SK-N-SH (cell line): ENCODE measurements at regions not wholly inside any gene's neighbourhood (a gene's known extent, or its start where the extent isn't known, plus 50 kb on each side); places are given as distances from the start of the nearest gene placed in this dataset.

Experiments used
- FOXM1 ChIP-seq: IDR thresholded peaks from 2 replicates; pipeline ENCODE4 v1.4.0; 2012; ENCODE audit warnings: low read depth, mild to moderate bottlenecking
- NFIC ChIP-seq: IDR thresholded peaks from 2 replicates; pipeline ENCODE4 v1.4.0; 2012; ENCODE audit warnings: borderline replicate concordance
- RAD21 ChIP-seq: IDR thresholded peaks from 2 replicates; pipeline ENCODE4 v1.6.1; 2012; ENCODE audit warnings: mild to moderate bottlenecking, low read length
- SMC3 ChIP-seq: IDR thresholded peaks from 2 replicates; pipeline ENCODE4 v1.6.1; 2012; ENCODE audit warnings: low read depth, low read length, improper control_type of control experiment
- TF ChIP-seq, protein P1 (sequence below): IDR thresholded peaks from 2 replicates; pipeline ENCODE4 v1.4.0; 2012; ENCODE audit warnings: low read depth, borderline replicate concordance
- TF ChIP-seq, protein P2 (sequence below): IDR thresholded peaks from 2 replicates; pipeline ENCODE4 v1.6.1; 2012; ENCODE audit warnings: mild to moderate bottlenecking, low read depth, low read length, moderate library complexity
- TF ChIP-seq, protein P3 (sequence below): IDR thresholded peaks from 2 replicates; pipeline ENCODE4 v1.4.0; 2012; ENCODE audit warnings: low read depth
- TF ChIP-seq, protein P4 (sequence below): fragments of 200-600 bp; sonication (generic); IDR thresholded peaks from 2 replicates; pipeline ENCODE4 v1.6.1; 2017; ENCODE audit warnings: antibody characterized with exemption, mild to moderate bottlenecking, moderate library complexity

DNA sequence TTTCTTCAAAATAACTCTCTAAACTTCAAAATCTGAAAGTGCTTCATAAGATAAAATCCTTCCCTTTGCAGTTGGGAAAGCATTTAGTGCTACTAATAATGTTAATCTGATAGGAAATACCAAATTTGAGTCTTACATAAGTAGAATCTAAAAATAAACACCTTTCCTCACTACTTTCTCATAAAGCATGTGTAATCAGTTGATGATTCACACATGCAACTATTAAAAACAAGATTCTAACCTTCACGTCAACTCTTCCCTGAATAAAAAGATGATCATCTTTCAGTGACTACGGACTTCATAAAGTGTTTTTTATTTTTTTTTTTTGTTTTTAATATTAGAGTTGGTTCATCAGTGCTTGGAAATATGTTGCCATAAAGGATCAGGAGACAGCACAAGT is 172.6 kb downstream of the ACTRT1 start:
- TF ChIP-seq, protein P1, sequence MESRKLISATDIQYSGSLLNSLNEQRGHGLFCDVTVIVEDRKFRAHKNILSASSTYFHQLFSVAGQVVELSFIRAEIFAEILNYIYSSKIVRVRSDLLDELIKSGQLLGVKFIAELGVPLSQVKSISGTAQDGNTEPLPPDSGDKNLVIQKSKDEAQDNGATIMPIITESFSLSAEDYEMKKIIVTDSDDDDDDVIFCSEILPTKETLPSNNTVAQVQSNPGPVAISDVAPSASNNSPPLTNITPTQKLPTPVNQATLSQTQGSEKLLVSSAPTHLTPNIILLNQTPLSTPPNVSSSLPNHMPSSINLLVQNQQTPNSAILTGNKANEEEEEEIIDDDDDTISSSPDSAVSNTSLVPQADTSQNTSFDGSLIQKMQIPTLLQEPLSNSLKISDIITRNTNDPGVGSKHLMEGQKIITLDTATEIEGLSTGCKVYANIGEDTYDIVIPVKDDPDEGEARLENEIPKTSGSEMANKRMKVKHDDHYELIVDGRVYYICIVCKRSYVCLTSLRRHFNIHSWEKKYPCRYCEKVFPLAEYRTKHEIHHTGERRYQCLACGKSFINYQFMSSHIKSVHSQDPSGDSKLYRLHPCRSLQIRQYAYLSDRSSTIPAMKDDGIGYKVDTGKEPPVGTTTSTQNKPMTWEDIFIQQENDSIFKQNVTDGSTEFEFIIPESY: no peak
- TF ChIP-seq, protein P2, sequence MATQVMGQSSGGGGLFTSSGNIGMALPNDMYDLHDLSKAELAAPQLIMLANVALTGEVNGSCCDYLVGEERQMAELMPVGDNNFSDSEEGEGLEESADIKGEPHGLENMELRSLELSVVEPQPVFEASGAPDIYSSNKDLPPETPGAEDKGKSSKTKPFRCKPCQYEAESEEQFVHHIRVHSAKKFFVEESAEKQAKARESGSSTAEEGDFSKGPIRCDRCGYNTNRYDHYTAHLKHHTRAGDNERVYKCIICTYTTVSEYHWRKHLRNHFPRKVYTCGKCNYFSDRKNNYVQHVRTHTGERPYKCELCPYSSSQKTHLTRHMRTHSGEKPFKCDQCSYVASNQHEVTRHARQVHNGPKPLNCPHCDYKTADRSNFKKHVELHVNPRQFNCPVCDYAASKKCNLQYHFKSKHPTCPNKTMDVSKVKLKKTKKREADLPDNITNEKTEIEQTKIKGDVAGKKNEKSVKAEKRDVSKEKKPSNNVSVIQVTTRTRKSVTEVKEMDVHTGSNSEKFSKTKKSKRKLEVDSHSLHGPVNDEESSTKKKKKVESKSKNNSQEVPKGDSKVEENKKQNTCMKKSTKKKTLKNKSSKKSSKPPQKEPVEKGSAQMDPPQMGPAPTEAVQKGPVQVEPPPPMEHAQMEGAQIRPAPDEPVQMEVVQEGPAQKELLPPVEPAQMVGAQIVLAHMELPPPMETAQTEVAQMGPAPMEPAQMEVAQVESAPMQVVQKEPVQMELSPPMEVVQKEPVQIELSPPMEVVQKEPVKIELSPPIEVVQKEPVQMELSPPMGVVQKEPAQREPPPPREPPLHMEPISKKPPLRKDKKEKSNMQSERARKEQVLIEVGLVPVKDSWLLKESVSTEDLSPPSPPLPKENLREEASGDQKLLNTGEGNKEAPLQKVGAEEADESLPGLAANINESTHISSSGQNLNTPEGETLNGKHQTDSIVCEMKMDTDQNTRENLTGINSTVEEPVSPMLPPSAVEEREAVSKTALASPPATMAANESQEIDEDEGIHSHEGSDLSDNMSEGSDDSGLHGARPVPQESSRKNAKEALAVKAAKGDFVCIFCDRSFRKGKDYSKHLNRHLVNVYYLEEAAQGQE: no peak
- TF ChIP-seq NFIC (no peak), SMC3 (no peak), RAD21 (no peak), FOXM1 (no peak)
- TF ChIP-seq, protein P3, sequence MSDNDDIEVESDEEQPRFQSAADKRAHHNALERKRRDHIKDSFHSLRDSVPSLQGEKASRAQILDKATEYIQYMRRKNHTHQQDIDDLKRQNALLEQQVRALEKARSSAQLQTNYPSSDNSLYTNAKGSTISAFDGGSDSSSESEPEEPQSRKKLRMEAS: no peak
- TF ChIP-seq, protein P4, sequence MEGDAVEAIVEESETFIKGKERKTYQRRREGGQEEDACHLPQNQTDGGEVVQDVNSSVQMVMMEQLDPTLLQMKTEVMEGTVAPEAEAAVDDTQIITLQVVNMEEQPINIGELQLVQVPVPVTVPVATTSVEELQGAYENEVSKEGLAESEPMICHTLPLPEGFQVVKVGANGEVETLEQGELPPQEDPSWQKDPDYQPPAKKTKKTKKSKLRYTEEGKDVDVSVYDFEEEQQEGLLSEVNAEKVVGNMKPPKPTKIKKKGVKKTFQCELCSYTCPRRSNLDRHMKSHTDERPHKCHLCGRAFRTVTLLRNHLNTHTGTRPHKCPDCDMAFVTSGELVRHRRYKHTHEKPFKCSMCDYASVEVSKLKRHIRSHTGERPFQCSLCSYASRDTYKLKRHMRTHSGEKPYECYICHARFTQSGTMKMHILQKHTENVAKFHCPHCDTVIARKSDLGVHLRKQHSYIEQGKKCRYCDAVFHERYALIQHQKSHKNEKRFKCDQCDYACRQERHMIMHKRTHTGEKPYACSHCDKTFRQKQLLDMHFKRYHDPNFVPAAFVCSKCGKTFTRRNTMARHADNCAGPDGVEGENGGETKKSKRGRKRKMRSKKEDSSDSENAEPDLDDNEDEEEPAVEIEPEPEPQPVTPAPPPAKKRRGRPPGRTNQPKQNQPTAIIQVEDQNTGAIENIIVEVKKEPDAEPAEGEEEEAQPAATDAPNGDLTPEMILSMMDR: no peak
